ENCODE measurements at regions not wholly inside any gene's neighbourhood (a gene's known extent, or its start where the extent isn't known, plus 50 kb on each side); places are given as distances from the start of the nearest gene placed in this dataset.

DNA sequence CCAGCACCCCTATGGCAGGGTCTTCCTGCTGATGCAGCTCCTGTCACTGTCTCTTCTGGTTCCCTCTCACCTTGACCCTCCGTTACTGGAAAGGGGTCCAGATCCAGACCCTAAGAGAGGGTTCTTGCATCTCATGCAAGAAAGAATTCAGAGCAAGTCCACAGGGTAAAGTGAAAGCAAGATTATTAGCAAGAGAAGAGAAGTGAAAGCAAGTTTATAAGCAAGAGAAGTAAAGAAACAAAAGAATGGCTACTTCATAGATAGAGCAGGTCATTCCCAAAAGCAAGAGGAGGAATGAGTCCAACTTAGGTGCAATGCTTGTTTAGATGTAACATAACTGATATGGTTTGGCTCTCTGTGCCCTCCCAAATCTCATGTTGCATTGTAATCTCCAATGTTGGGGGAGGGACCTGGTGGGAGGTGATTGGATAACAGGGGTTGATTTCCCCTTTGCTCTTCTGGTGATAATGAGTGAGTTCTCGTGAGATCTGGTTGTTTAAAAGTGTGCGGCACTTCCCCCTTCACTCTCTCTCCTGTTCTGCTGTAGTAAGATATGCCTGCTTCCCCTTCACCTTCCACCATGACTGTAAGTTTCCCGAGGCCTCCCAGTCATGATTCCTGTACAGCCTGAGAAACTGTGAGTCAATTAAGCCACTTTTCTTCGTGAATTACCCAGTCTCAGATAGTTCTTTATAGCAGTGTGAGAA lies 183.3 kb downstream of the MED10 start (continued):
- TF ChIP-seq, protein P1, sequence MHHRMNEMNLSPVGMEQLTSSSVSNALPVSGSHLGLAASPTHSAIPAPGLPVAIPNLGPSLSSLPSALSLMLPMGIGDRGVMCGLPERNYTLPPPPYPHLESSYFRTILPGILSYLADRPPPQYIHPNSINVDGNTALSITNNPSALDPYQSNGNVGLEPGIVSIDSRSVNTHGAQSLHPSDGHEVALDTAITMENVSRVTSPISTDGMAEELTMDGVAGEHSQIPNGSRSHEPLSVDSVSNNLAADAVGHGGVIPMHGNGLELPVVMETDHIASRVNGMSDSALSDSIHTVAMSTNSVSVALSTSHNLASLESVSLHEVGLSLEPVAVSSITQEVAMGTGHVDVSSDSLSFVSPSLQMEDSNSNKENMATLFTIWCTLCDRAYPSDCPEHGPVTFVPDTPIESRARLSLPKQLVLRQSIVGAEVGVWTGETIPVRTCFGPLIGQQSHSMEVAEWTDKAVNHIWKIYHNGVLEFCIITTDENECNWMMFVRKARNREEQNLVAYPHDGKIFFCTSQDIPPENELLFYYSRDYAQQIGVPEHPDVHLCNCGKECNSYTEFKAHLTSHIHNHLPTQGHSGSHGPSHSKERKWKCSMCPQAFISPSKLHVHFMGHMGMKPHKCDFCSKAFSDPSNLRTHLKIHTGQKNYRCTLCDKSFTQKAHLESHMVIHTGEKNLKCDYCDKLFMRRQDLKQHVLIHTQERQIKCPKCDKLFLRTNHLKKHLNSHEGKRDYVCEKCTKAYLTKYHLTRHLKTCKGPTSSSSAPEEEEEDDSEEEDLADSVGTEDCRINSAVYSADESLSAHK (tag by site-specific recombination; IDR thresholded peaks at IDR 0.05) = no peak
- TF ChIP-seq ZNF843 (tag by site-specific recombination; IDR thresholded peaks at IDR 0.05) = no peak
- no peak for TF ChIP-seq ZNF274 (IDR thresholded peaks at IDR 0.05; ENCODE audit: low read length)
- TF ChIP-seq ZNF274 (tag by site-specific recombination; IDR thresholded peaks at IDR 0.05; ENCODE audit: borderline replicate concordance) = no peak
- TF ChIP-seq, protein P2, sequence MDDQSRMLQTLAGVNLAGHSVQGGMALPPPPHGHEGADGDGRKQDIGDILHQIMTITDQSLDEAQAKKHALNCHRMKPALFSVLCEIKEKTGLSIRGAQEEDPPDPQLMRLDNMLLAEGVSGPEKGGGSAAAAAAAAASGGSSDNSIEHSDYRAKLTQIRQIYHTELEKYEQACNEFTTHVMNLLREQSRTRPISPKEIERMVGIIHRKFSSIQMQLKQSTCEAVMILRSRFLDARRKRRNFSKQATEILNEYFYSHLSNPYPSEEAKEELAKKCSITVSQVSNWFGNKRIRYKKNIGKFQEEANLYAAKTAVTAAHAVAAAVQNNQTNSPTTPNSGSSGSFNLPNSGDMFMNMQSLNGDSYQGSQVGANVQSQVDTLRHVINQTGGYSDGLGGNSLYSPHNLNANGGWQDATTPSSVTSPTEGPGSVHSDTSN (CRISPR knock-in tag; IDR thresholded peaks at IDR 0.05) = no peak

DNA sequence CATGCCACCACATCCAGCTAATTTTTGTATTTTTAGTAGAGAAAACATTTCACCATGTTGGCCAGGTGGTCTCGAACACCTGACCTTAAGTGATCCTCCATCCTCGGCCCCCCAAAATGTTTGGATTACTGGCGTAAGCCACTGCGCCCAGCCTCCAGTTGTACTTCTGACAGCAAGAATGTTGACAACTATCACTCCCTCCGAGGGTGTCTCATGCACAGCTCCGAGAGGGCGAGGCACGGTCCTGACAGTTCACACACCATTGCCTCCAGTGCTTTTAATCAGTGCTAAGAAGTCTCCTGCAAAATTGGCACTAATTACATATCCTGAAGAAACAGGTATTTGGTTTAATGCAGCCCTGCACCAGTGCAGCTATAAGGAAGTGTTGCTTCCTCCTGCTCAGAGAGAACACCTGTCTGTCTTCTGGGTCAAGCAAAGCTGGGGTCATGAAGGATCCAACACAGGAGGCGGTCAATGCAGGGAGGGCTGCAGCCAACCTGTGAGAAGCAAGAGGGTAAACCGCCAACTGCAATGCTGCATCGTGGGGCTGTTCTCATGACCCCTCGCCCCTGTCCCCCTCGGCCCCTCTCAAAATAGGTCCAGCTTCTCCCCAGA lies 184.0 kb downstream of the MED10 start:
- TF ChIP-seq, protein P3, sequence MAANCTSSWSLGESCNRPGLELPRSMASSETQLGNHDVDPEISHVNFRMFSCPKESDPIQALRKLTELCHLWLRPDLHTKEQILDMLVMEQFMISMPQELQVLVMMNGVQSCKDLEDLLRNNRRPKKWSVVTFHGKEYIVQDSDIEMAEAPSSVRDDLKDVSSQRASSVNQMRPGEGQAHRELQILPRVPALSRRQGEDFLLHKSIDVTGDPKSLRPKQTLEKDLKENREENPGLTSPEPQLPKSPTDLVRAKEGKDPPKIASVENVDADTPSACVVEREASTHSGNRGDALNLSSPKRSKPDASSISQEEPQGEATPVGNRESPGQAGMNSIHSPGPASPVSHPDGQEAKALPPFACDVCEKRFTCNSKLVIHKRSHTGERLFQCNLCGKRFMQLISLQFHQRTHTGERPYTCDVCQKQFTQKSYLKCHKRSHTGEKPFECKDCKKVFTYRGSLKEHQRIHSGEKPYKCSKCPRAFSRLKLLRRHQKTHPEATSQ (tag by site-specific recombination; IDR thresholded peaks at IDR 0.05) = no peak
- no peak for TF ChIP-seq ZNF302 (tag by site-specific recombination; IDR thresholded peaks at IDR 0.05; ENCODE audit: low read depth)
- TF ChIP-seq, protein P4, sequence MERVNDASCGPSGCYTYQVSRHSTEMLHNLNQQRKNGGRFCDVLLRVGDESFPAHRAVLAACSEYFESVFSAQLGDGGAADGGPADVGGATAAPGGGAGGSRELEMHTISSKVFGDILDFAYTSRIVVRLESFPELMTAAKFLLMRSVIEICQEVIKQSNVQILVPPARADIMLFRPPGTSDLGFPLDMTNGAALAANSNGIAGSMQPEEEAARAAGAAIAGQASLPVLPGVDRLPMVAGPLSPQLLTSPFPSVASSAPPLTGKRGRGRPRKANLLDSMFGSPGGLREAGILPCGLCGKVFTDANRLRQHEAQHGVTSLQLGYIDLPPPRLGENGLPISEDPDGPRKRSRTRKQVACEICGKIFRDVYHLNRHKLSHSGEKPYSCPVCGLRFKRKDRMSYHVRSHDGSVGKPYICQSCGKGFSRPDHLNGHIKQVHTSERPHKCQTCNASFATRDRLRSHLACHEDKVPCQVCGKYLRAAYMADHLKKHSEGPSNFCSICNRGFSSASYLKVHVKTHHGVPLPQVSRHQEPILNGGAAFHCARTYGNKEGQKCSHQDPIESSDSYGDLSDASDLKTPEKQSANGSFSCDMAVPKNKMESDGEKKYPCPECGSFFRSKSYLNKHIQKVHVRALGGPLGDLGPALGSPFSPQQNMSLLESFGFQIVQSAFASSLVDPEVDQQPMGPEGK (tag by site-specific recombination; IDR thresholded peaks at IDR 0.05) = no peak
- TF ChIP-seq ZNF10 (tag by site-specific recombination; IDR thresholded peaks at IDR 0.05) = no peak
- TF ChIP-seq HOXA7 (CRISPR knock-in tag; IDR thresholded peaks at IDR 0.05; ENCODE audit: borderline replicate concordance) = no peak
- no peak for TF ChIP-seq ZNF510 (tag by site-specific recombination; IDR thresholded peaks at IDR 0.05; ENCODE audit: insufficient replicate concordance)
- no peak for TF ChIP-seq ZNF600 (tag by site-specific recombination; IDR thresholded peaks at IDR 0.05)
- TF ChIP-seq, protein P5, sequence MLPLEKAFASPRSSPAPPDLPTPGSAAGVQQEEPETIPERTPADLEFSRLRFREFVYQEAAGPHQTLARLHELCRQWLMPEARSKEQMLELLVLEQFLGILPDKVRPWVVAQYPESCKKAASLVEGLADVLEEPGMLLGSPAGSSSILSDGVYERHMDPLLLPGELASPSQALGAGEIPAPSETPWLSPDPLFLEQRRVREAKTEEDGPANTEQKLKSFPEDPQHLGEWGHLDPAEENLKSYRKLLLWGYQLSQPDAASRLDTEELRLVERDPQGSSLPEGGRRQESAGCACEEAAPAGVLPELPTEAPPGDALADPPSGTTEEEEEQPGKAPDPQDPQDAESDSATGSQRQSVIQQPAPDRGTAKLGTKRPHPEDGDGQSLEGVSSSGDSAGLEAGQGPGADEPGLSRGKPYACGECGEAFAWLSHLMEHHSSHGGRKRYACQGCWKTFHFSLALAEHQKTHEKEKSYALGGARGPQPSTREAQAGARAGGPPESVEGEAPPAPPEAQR (tag by site-specific recombination; IDR thresholded peaks at IDR 0.05) = no peak
- H3K27ac ChIP-seq (ENCODE audit: extremely low read depth, low read depth, low read length) = no peak overlapping the region
- H3K36me3 ChIP-seq (ENCODE audit: control insufficient read depth in 2 of 2, insufficient read depth in 1 of 2, low read length in 2 of 2) = no peaks in the 10 kb centered on the region
- no peaks in the 10 kb centered on the region for H3K4me1 ChIP-seq (ENCODE audit: control insufficient read depth, insufficient read depth, low read length)
- CTCF ChIA-PET = interaction anchor here (0.7 kb wide), 1 partner anchor 290 kb away, joined by 3 read pairs; no protein-coding TSS in a partner anchor
- H3K4me3 ChIP-seq (ENCODE audit: low read depth, low read length) = no peak overlapping the region
- no peaks in the 10 kb centered on the region for H3K9me3 ChIP-seq (ENCODE audit: control insufficient read depth, insufficient read depth, low read depth, low read length)
- POLR2A ChIA-PET = no interaction called here
